SK-N-MC (cell line): ENCODE measurements at regions not wholly inside any gene's neighbourhood (a gene's known extent, or its start where the extent isn't known, plus 50 kb on each side); places are given as distances from the start of the nearest gene placed in this dataset.
A peak's percentile ranks its signal among the peaks of the same experiment; 100 is the strongest.

Experiments
- DNase-seq: peaks from one replicate; pipeline ENCODE4 v3.0.0-alpha.2; 2011; ENCODE audit warnings: low read depth, low spot score
- H3K27ac ChIP-seq: fragments of 200-600 bp; sonication (generic); 2 replicates; pipeline ENCODE4 v1.5.1; 2016; ENCODE audit warnings: mixed run types
- H3K36me3 ChIP-seq: fragments of 200-600 bp; sonication (generic); 2 replicates; pipeline ENCODE4 v1.6.1; 2017; ENCODE audit warnings: antibody characterized with exemption, low read length, mixed read lengths; ENCODE audit not compliant: insufficient read depth
- H3K4me3 ChIP-seq: fragments of 200-600 bp; sonication (generic); 2 replicates; pipeline ENCODE4 v1.5.1; 2016
- H3K9ac ChIP-seq: fragments of 200-600 bp; sonication (generic); 2 replicates; pipeline ENCODE4 v1.8.0; 2017; ENCODE audit warnings: mixed run types, mixed read lengths; ENCODE audit not compliant: insufficient read length
- H3K9me3 ChIP-seq: fragments of 200-600 bp; sonication (generic); 2 replicates; pipeline ENCODE4 v1.6.1; 2017; ENCODE audit warnings: low read depth, mild to moderate bottlenecking, antibody characterized with exemption, low read length, moderate library complexity, mixed read lengths
- EZH2 ChIP-seq: fragments of 200-600 bp; sonication (generic); IDR thresholded peaks from one replicate; pipeline ENCODE4 v1.6.1; 2017; ENCODE audit warnings: antibody characterized with exemption
- FOXP2 ChIP-seq: optimal IDR thresholded peaks from 2 replicates; pipeline ENCODE3; 2011; ENCODE audit warnings: mild to moderate bottlenecking, moderate library complexity; ENCODE audit not compliant: insufficient read depth; ENCODE audit errors: extremely low read length, control extremely low read depth
- POLR2AphosphoS5 ChIP-seq: IDR thresholded peaks from 2 replicates; pipeline ENCODE4 v1.6.1; 2012; ENCODE audit warnings: mild to moderate bottlenecking, low read depth, low read length, borderline replicate concordance

DNA sequence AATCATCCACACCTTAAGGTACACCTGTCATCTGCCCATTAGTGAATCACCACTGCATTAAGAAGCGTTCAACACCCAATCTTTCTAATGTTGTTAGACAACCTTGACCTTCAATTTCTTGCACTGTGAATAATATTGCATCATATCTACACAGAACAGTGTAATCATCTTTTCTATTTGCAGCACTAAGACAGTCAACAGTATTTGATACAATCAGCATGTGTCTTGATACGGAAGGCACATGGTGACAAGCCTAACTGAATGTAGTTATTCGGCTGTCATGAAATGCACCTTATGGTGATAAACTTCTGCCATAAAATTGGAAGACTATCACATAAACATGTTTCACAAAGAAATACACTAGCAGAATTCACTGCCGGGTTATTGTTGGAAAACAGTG, 253.9 kb upstream of the THRB start:
- Histone ChIP-seq H3K27ac (no peak overlapping the region), H3K9ac (no peak overlapping the region), H3K36me3 (no peaks in the 10 kb centered on the region), H3K9me3 (no peaks in the 10 kb centered on the region), H3K4me3 (no peak overlapping the region)
- TF ChIP-seq EZH2 (no peak), POLR2AphosphoS5 (no peak), FOXP2 (no peak)
- no peak for DNase-seq

GRCh38 chr3:24751020-24751419, 256.4 kb upstream of the THRB start:
- no peak overlapping the region for H3K9ac ChIP-seq
- no peak overlapping the region for H3K27ac ChIP-seq
- H3K4me3 ChIP-seq, result no peak overlapping the region
- H3K36me3 ChIP-seq, result no peaks in the 10 kb centered on the region
- TF ChIP-seq FOXP2 (no peak), EZH2 (no peak), POLR2AphosphoS5 (no peak)
- no peaks in the 10 kb centered on the region for H3K9me3 ChIP-seq
- no peak for DNase-seq

DNA sequence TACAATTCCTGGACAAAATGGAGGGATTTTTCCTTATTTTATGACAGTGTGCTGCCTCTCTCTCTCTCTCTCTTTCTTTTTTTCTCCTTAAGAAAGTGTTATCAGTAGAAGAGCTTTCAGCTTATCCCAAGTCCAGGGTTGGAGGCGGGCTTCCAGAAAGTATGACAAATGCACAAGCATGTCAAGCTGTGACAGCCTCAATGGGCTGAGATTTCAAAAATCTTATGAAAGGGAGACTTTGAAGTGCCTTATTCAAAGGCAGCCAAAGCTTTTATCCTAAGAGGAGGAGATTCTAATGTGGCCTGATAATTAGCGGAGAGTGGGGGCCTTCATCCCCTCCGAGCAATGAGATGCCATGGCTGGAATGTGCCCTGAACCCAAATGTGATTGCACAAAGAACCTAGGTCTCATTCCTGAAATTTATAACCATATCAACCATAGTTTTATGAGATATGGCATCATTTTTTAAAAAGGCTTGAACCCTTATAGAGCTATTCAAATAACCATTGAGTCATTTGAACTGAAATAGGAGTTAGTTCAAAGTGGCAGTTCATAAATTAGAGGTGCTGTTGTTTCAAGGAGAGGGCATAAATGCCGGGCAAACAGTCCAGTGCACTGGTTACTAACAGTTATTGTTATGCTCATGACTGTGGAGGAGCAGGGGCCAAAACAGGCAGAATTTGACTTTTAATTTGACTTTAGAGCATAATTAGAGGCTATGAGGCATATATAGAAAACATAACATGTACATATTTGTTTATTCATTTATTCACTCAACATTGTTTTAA, 261.6 kb upstream of the THRB start:
- no peaks in the 10 kb centered on the region for H3K36me3 ChIP-seq
- TF ChIP-seq EZH2, result no peak
- no peak for TF ChIP-seq FOXP2
- no peak overlapping the region for H3K27ac ChIP-seq
- no peaks in the 10 kb centered on the region for H3K9me3 ChIP-seq
- no peak overlapping the region for H3K9ac ChIP-seq
- no peak overlapping the region for H3K4me3 ChIP-seq
- DNase-seq, result no peak

DNA sequence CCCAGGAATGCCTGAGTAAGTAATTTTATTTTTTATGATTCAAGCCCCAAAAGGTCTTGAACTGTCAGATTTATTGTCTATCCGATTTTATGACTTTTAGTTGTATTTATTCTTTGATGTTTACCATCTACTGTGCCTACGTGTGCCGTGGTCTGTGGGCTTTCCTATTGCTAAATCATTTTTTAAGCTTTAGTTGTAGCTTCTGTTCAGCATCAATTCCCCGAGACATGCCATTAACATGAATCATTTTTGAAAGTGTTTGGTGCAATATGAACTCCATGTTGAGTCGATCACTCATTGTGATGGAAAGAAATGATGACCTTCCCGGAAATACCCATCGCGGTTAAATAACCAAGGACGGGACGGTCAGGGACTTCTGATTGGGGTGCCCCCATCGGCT, 268.7 kb upstream of the THRB start:
- Histone ChIP-seq H3K36me3 (no peaks in the 10 kb centered on the region), H3K9me3 (no peaks in the 10 kb centered on the region), H3K27ac (no peak overlapping the region), H3K9ac (no peak overlapping the region), H3K4me3 (no peak overlapping the region)
- TF ChIP-seq POLR2AphosphoS5, result no peak
- no peak for TF ChIP-seq FOXP2
- TF ChIP-seq EZH2, result no peak
- DNase-seq, result no peak

DNA sequence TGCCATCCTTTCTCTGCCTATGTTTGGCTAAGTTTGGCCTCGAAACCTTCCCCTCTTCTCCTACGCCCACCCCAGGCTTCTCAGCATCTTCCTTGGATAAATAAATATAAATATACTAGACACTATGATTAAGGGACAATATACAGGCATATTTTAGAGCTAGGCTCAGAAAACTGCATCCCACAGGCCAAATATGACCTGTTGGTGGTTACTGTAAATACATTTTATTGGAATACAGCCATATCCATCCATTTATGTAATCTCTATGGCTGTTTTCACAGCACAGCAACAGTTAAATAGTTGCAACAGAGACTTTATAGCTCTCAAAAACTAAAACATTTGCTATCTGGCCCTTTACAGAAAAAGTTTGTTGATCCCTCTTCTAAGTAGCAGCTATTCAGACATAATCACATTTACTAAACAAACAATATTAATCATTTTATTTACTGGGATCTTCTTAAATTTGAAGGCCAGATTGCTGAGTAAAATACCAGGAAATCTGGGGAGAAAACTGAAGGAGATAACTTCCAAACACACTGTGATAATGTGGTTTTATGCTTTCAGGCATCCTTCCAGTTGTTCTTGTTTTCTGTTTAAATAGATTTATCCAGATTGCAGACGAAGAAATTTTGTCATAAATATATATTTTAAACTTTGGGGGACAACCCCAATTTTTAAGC, 269.7 kb upstream of the THRB start:
- no peak overlapping the region for H3K9ac ChIP-seq
- H3K27ac ChIP-seq, result no peak overlapping the region
- H3K4me3 ChIP-seq, result no peak overlapping the region
- DNase-seq, result no peak
- TF ChIP-seq POLR2AphosphoS5 (no peak), EZH2 (no peak), FOXP2 (no peak)
- H3K9me3 ChIP-seq, result no peaks in the 10 kb centered on the region
- no peaks in the 10 kb centered on the region for H3K36me3 ChIP-seq

- H3K4me3 ChIP-seq, result no peak overlapping the region
- H3K9ac ChIP-seq, result no peak overlapping the region
- no peak for DNase-seq
- TF ChIP-seq FOXP2 (no peak), EZH2 (no peak), POLR2AphosphoS5 (no peak)
- no peaks in the 10 kb centered on the region for H3K9me3 ChIP-seq
- H3K27ac ChIP-seq, result no peak overlapping the region
- no peaks in the 10 kb centered on the region for H3K36me3 ChIP-seq
Measured at GRCh38 chr3:24765399-24765798, 270.7 kb upstream of the THRB start.

- Histone ChIP-seq H3K9me3 (no peaks in the 10 kb centered on the region), H3K27ac (no peak overlapping the region), H3K4me3 (no peak overlapping the region), H3K36me3 (no peaks in the 10 kb centered on the region), H3K9ac (no peak overlapping the region)
- TF ChIP-seq POLR2AphosphoS5 (no peak), FOXP2 (no peak), EZH2 (no peak)
- DNase-seq, result no peak
Measured at GRCh38 chr3:24769918-24770317, 275.3 kb upstream of the THRB start.

GRCh38 chr3:24773798-24774197, 279.1 kb upstream of the THRB start:
- no peak for TF ChIP-seq EZH2
- TF ChIP-seq FOXP2, result no peak
- TF ChIP-seq POLR2AphosphoS5, result no peak
- Histone ChIP-seq H3K9ac (no peak overlapping the region), H3K27ac (no peak overlapping the region), H3K36me3 (no peaks in the 10 kb centered on the region), H3K9me3 (no peaks in the 10 kb centered on the region), H3K4me3 (no peak overlapping the region)
- DNase-seq, result peak; percentile 18
